GM12864 (cell line): ENCODE measurements at regions not wholly inside any gene's neighbourhood (a gene's known extent, or its start where the extent isn't known, plus 50 kb on each side); places are given as distances from the start of the nearest gene placed in this dataset.

ENCODE experiments used
- DNase-seq: peaks from one replicate; pipeline ENCODE4 v3.0.0-alpha.2; 2011; ENCODE audit warnings: low read depth
- H3K4me3 ChIP-seq: 2 replicates; pipeline ENCODE4 v1.5.1; 2011; ENCODE audit warnings: mild to moderate bottlenecking, low read depth, low read length, control low read depth
- TF ChIP-seq, protein P1 (sequence below): IDR thresholded peaks from 2 replicates; pipeline ENCODE4 v1.5.1; 2011; ENCODE audit warnings: low read depth, mild to moderate bottlenecking, moderate library complexity, low read length, control low read depth, inconsistent platforms; ENCODE audit errors: missing control alignments

DNA sequence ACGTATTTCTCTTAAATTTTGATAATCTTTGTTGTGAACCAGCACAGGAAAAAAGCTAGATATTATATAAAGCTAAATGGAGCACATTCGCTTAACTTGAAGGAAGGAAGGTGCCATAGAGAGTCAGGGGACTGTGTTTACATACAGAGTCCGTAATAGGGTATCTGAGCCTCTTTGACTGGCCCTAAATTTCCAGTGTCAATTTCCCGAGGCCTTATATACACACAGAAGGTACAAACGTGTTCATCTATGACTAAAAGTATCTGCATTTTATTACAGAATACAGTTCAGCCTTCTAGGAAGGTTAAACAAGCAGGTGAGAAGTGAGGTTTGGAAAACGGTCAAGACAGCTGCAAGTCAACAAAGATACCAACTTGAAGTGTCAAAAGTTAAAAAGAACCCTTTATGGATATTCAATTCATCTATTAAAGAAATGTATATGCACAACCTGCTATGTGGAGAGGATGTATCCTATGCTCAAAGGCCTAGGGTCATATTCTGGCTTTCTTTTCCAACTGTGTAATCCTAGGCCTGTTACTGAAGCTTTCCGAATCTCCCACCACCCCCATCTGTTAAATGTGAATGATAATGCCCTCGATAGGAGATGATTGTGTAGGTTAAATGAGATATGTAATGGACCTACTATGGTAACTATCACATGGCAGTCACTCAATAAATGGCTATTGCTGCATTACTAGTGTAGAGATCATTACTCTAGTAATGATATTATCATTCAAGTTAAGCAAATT, 263.7 kb upstream of the MAF start:
- no peak for DNase-seq
- no peak overlapping the region for H3K4me3 ChIP-seq
- TF ChIP-seq, protein P1, sequence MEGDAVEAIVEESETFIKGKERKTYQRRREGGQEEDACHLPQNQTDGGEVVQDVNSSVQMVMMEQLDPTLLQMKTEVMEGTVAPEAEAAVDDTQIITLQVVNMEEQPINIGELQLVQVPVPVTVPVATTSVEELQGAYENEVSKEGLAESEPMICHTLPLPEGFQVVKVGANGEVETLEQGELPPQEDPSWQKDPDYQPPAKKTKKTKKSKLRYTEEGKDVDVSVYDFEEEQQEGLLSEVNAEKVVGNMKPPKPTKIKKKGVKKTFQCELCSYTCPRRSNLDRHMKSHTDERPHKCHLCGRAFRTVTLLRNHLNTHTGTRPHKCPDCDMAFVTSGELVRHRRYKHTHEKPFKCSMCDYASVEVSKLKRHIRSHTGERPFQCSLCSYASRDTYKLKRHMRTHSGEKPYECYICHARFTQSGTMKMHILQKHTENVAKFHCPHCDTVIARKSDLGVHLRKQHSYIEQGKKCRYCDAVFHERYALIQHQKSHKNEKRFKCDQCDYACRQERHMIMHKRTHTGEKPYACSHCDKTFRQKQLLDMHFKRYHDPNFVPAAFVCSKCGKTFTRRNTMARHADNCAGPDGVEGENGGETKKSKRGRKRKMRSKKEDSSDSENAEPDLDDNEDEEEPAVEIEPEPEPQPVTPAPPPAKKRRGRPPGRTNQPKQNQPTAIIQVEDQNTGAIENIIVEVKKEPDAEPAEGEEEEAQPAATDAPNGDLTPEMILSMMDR, result no peak

DNA sequence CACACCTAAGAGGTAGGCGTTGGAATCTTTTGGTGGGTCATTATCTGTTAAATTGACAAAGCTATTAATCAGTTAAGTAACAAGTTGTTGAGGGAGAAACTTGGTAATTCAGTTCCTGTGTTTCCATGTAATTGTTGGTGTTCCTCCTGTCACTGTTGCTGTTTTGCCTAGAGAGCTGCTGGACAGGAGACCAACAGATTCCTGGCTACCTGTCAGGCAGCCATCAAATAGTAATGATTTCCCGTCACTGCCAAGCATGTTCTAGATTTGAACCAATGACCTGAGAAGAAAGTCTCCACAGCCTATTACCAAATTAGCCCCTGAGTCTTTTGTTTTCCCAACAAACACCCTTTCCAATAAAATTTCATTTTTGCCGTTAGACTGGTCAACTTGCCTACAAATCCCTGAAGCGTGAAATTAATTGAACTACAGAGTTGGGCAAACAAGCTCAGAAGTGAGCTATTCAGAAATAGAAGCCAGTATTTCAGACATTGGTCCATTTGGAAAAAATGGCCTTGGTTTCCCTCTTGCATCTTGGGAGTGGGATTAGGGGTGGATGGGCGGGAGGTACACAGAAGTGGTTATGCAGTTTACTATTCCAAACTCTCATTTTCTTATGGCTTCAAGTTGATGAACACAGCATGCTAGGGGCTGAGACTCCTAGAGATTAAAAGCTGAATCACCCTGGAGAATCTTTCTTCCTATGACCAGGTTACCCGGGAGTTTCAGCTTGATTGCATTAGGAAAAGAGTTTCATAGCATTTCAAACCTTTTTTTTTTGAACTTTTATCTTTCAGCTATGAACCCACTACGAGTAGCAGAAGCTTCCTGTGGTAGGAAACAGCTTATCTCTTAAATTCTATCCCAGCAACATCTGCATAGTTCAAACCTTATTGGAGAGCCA, 262.8 kb upstream of the MAF start:
- TF ChIP-seq, protein P1, result no peak
- no peak overlapping the region for H3K4me3 ChIP-seq
- no peak for DNase-seq

DNA sequence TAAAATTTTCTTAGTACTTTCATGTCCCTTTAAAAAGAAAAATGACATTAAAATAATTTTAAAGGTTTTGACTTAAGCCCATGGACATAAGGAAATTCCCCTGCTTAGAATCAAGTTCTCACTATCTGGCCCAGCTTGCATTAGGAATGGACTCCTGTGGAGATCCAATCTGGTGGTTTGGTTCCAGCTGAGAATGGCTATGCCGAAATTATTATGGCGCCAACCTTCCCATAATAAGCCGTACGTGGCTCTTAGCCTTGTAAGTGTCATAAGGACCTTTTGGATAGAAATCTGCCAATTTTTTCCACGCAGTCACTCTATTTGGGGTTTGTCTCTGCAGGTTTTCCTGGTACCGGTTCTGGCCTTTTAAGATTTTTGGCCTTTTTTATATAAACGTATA, 262.1 kb upstream of the MAF start:
- DNase-seq, result no peak
- TF ChIP-seq, protein P1, result no peak
- no peak overlapping the region for H3K4me3 ChIP-seq

DNA sequence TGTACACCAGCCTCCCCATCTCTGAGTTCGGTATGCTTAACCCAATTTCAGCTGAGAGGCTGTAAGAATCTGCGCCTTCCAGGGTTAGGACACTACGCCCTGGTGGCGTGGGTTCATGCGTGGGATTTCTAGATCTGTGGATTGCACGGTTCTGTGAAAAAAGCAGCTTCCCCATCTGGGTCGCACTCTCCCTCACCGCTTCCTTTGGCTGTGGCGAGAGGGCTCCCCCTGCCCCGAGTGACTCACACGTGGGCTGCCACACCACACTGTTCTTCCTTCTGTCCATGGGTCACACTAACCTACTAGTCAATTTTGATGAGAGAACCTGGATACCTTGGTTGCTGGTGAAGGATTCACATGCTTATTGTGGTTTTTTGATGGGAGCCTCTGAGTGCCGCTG, 256.0 kb upstream of the MAF start:
- TF ChIP-seq, protein P1, result no peak
- no peak overlapping the region for H3K4me3 ChIP-seq
- no peak for DNase-seq

DNA sequence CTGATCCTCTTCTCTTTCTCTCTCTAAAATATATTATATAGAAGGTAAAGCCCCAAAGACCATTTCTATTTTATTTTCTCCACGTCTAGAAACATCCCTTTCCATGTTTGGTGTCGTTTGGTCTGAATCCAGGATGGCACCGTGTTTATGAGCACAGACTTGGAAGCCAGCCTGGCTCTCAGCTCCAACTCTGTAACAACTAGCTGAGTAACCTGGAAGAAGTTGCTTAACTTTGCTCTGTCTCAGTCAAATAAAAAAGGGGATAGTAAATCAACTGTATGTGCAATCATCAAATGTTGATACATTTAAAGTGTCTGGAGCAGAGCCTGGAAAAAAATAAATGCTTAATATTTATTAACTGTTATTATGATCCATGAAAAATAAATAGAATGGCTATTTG, 249.8 kb upstream of the MAF start:
- H3K4me3 ChIP-seq, result no peak overlapping the region
- TF ChIP-seq, protein P1, result no peak
- no peak for DNase-seq

DNA sequence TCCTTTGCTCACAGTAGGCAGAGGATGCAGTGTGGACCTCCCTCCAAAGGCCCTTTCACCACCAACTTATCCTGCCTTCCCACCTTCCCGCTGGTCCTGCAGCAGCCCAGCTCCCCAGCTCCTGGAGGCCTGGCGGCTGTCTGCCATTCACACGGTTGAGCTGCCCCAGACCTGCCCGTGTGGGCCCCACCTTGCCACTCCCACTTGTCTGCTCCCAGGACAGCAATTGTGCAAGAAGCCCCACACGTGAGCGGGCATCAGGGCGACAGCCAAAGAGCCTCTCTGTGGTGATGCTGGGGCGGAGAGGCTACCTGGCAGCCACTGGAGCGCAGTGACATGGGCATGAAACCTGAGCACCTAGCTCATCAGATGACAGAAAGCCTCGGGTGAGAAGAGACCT, 248.6 kb upstream of the MAF start:
- H3K4me3 ChIP-seq, result no peak overlapping the region
- no peak for DNase-seq
- TF ChIP-seq, protein P1, result no peak
